GM10266 (cell line): ENCODE measurements at regions not wholly inside any gene's neighbourhood (a gene's known extent, or its start where the extent isn't known, plus 50 kb on each side); places are given as distances from the start of the nearest gene placed in this dataset.
"Not testable (repeated sequence)": the region's sequence is repeated elsewhere in the genome, so short reads cannot be mapped to it uniquely, and the experiment has no call there.

Experiments used
- DNase-seq: peaks from one replicate; pipeline ENCODE4 v3.0.0; 2012; ENCODE audit errors: extremely low spot score
- CTCF ChIP-seq: IDR thresholded peaks from 2 replicates; pipeline ENCODE4 v1.5.1; 2012; ENCODE audit warnings: mild to moderate bottlenecking, low read depth; ENCODE audit not compliant: control insufficient read depth, insufficient read depth; ENCODE audit errors: missing control alignments

GRCh38 chr4:54842226-54842625, 184.5 kb downstream of the KIT start:
- no peak for TF ChIP-seq CTCF

DNA sequence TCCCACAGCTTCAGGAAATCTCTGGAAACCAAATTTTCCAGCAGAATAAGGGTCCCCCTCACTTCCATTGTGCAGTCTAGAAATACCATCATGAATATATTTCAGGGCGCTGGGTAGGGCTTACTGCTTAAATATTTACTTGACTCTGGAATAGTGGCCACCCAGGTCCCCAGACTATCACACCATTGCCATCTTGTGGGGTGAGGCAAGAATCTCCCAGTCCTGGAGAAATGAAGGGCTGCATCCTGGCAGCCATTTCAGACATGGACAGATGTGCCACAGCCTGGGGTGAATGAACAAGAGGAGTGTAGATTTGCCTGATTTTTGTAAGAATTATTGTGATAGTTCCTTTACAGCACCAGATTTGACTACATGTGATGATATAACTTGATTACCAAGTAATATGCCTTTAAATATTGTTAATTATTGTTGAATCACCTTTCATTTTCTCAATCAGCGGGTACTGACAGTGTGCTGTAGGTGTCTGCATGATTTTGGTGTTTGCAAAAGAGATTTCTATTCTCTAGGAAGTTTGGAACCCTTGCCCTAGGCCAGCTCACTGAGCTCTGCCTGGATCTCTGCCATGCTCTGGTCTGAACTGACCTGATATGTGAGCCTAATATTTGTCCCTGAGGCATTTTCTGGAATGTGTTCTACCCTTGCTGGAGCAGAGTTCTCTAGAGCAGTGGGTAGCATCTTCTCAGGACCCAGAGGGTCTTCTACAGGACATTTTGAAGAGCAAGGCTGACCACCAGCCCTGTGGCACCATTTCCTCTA, 183.4 kb downstream of the KIT start:
- no peak for DNase-seq
- no peak for TF ChIP-seq CTCF

More at GRCh38 chr4:54842226-54842625, 184.5 kb downstream of the KIT start:
- DNase-seq: no peak

GRCh38 chr4:54840430-54840829, 182.7 kb downstream of the KIT start:
- no peak for TF ChIP-seq CTCF
- no peak for DNase-seq

GRCh38 chr4:54838301-54838700, 180.5 kb downstream of the KIT start:
- no peak for TF ChIP-seq CTCF
- DNase-seq: no peak

GRCh38 chr4:54837576-54838140, 179.9 kb downstream of the KIT start:
- TF ChIP-seq CTCF: no peak
- DNase-seq: no peak

DNA sequence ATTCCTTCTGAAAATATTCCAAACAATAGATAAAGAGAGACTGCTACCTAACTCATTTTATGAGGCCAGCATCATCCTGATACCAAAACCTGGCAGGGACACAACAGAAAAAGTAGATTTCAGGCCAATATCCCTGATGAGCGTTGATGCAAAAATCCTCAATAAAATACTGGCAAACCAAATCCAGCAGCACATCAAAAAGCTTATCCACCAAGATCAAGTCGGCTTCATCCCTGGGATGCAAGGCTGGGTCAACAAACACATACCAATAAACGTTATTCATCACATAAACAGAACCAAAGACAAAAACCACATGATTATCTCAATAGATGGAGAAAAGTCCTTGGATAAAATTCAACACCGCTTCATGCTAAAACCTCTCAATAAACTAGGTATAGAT, 170.6 kb downstream of the KIT start:
- not testable (repeated sequence) for DNase-seq

- no peak for TF ChIP-seq CTCF
- no peak for DNase-seq
These were observed 165.9 kb downstream of the KIT start for GRCh38 chr4:54823616-54824015.
